GM12878 (cell line): ENCODE measurements at regions not wholly inside any gene's neighbourhood (a gene's known extent, or its start where the extent isn't known, plus 50 kb on each side); places are given as distances from the start of the nearest gene placed in this dataset.

Experiments used
- ATAC-seq: fragments of 200-7000 bp; cut with Tn5 transposase; 3 replicates; pipeline ENCODE4 v1.9.1; 2020; ENCODE audit warnings: mild to moderate bottlenecking, moderate library complexity
- BruUV-seq: library from RNA; stranded (reverse); fragments of 400-500 nt; replicated peaks from 2 replicates; lab custom pipeline; 2021; lab: Mats Ljungman, UMichigan
- CTCF ChIA-PET: fragments of 300-600 bp; sonication (Branson Sonifier 250); formaldehyde crosslinking; extraction: SDS; loops from one replicate; lab custom pipeline; 2021; ENCODE audit warnings: inconsistent platforms; lab: Yijun Ruan, JAX
- POLR2A ChIA-PET: fragments of 350-600 bp; formaldehyde crosslinking; extraction: SDS; loops from one replicate; lab custom pipeline; 2021; ENCODE audit warnings: inconsistent platforms; lab: Charles Lee
- RAD21 ChIA-PET: fragments of 300-600 bp; sonication (Branson Sonifier 250); formaldehyde crosslinking; loops from one replicate; lab custom pipeline; 2023; ENCODE audit warnings: antibody characterized with exemption; ENCODE audit not compliant: unreplicated experiment; lab: Charles Lee
- SMC1A ChIA-PET: fragments of 300-600 bp; sonication (Branson Sonifier 250); formaldehyde crosslinking; loops from one replicate; lab custom pipeline; 2023; ENCODE audit not compliant: unreplicated experiment, uncharacterized antibody; lab: Charles Lee
- DNase-seq: peaks from one replicate; pipeline ENCODE4 v3.0.0-alpha.2; 2011; ENCODE audit warnings: low read depth, low spot score
- FAIRE-seq: peaks from 3 replicates; lab custom pipeline; 2011; peaks lifted over from hg19 to GRCh38; lab: Jason Lieb, UNC
- H2AFZ ChIP-seq: 2 replicates; pipeline ENCODE4 v1.6.0; 2011; ENCODE audit warnings: low read depth, low read length, control low read depth; ENCODE audit not compliant: control insufficient read depth
- H3K27ac ChIP-seq: 2 replicates; pipeline ENCODE4 v1.5.1; 2011; ENCODE audit warnings: control low read depth; ENCODE audit not compliant: control insufficient read depth, insufficient read depth
- H3K27me3 ChIP-seq, 2 experiments: replicated peaks in 1 of 2; 2 replicates each; pipeline versions ENCODE4 v1.6.0 to v1.6.1; 2011; ENCODE audit warnings: low read length in 1 of 2; ENCODE audit not compliant: control insufficient read depth in 2 of 2, insufficient read depth in 2 of 2
- H3K36me3 ChIP-seq, 2 experiments: 2 replicates each; pipeline ENCODE4 v1.5.1; 2011; ENCODE audit warnings: low read length in 1 of 2; ENCODE audit not compliant: control insufficient read depth in 2 of 2, insufficient read depth in 2 of 2
- H3K4me1 ChIP-seq: 2 replicates; pipeline ENCODE4 v1.6.1; 2011; ENCODE audit warnings: mild to moderate bottlenecking, low read length, moderate library complexity, mixed read lengths; ENCODE audit not compliant: control insufficient read depth, insufficient read depth
- H3K4me2 ChIP-seq: 2 replicates; pipeline ENCODE4 v1.6.0; 2011; ENCODE audit warnings: control low read depth; ENCODE audit not compliant: control insufficient read depth, insufficient read depth
- H3K4me3 ChIP-seq: fragments of 200-600 bp; sonication (generic); 2 replicates; pipeline ENCODE4 v1.5.1; 2016
- H3K79me2 ChIP-seq: 2 replicates; pipeline ENCODE4 v1.6.0; 2011; ENCODE audit warnings: low read length; ENCODE audit not compliant: control insufficient read depth, insufficient read depth
- H3K9ac ChIP-seq: 2 replicates; pipeline ENCODE4 v1.8.0; 2011; ENCODE audit warnings: low read length, control low read depth, mixed read lengths; ENCODE audit not compliant: control insufficient read depth, insufficient read depth
- H3K9me3 ChIP-seq: replicated peaks from 3 replicates; pipeline ENCODE4 v1.5.1; 2011; ENCODE audit warnings: mild to moderate bottlenecking, low read length; ENCODE audit not compliant: control insufficient read depth, insufficient read depth
- H4K20me1 ChIP-seq: 2 replicates; pipeline ENCODE4 v1.6.0; 2011; ENCODE audit not compliant: control insufficient read depth, insufficient read depth
- CEBPZ ChIP-seq: fragments of 150-350 bp; IDR thresholded peaks from 2 replicates; pipeline ENCODE4 v1.6.1; 2016; ENCODE audit warnings: low read depth, low read length
- E2F8 ChIP-seq: fragments of 450-650 bp; IDR thresholded peaks from 2 replicates; pipeline ENCODE4 v1.6.1; 2018; ENCODE audit warnings: mild to moderate bottlenecking, low read depth, moderate library complexity; ENCODE audit not compliant: partially characterized antibody
- EED ChIP-seq: sonication (generic); IDR thresholded peaks from 2 replicates; pipeline ENCODE4 v1.6.1; 2016; ENCODE audit warnings: antibody characterized with exemption, low read depth
- FOXM1 ChIP-seq: IDR thresholded peaks from 2 replicates; pipeline ENCODE4 v1.6.1; 2012; ENCODE audit warnings: low read depth, mild to moderate bottlenecking, inconsistent platforms, low read length, moderate library complexity
- MEF2B ChIP-seq: fragments of 450-650 bp; IDR thresholded peaks from 2 replicates; pipeline ENCODE4 v1.6.1; 2018; ENCODE audit warnings: mild to moderate bottlenecking, moderate library complexity; ENCODE audit not compliant: partially characterized antibody, poor library complexity, severe bottlenecking
- NFXL1 ChIP-seq: fragments of 450-650 bp; IDR thresholded peaks from 2 replicates; pipeline ENCODE4 v1.6.1; 2017; ENCODE audit warnings: antibody characterized with exemption, mild to moderate bottlenecking, borderline replicate concordance
- NFYB ChIP-seq: IDR thresholded peaks from 2 replicates; pipeline ENCODE4 v1.6.1; 2011; ENCODE audit warnings: low read depth, mild to moderate bottlenecking, low read length, improper control_type of control experiment, moderate library complexity; ENCODE audit not compliant: insufficient read depth
- PAX5 ChIP-seq: IDR thresholded peaks from 2 replicates; pipeline ENCODE4 v1.6.1; 2011; ENCODE audit warnings: low read depth, low read length, borderline replicate concordance
- ZNF622 ChIP-seq: fragments of 450-650 bp; IDR thresholded peaks from 2 replicates; pipeline ENCODE4 v1.6.1; 2017; ENCODE audit warnings: mild to moderate bottlenecking, inconsistent platforms
- WGBS: methylation state at CpG from one replicate; pipeline ENCODE4 v1.1.6; 2016; ENCODE audit warnings: low lambda C conversion rate; ENCODE audit not compliant: insufficient replicate concordance, insufficient coverage; ENCODE audit errors: missing lambda C conversion rate; 5-methylcytosine and 5-hydroxymethylcytosine counted together
- in situ Hi-C: fragments of 300-500 bp; cut with MboI; formaldehyde crosslinking; loops from 9 replicates; pipeline ENCODE4 v1.14.3; 2018; ENCODE audit warnings: mixed read lengths
- intact Hi-C: fragments of 100-400 bp; cut with micrococcal nuclease; formaldehyde crosslinking; loops from one replicate; pipeline ENCODE4 v1.14.2; 2022; ENCODE audit not compliant: unreplicated experiment
- TF ChIP-seq, protein P1 (sequence below): IDR thresholded peaks from 2 replicates; pipeline ENCODE4 v1.6.1; 2011; ENCODE audit warnings: low read depth, mild to moderate bottlenecking, low read length, moderate library complexity, borderline replicate concordance; ENCODE audit errors: extremely low read depth
- TF ChIP-seq, protein P2 (sequence below): fragments of 450-650 bp; IDR thresholded peaks from 2 replicates; pipeline ENCODE4 v1.6.1; 2017; ENCODE audit warnings: borderline replicate concordance
- TF ChIP-seq, protein P3 (sequence below): fragments of 450-650 bp; formaldehyde crosslinking; IDR thresholded peaks from 2 replicates; pipeline ENCODE4 v1.5.0; 2022; ENCODE audit warnings: mild to moderate bottlenecking, missing genetic modification characterization

DNA sequence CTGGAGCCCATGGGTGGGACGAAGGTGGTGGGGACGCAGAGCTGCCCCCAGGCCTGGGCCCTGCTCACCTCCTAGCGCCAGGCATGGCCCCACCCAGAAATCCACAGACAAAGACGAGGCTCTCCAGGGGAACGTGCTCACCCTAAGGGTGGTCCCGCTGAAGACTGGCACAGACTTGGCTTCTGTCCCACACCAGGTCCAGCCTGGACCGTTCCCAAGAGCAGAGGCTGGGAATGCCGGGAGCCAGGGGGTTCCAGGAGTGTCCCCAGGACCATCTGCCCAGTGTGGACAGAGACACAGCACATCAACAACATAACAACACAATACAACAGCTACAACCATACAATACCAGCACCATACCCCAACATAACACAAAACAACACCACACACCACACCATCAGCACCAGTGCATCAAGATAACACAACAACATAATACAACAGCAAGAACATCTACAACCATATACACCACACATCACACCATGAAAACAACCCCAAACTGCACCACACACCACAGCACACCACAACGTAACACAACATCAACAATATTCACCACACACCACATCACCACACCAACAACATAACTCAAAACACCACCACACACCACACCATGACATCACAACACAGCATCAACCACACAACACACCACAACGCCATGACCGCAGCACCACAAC, 329.6 kb downstream of the ADGRD1 start:
- 58% methylated on average over 10 of the region's 11 CpGs for WGBS
- Histone ChIP-seq H3K4me3 (no peak overlapping the region), H3K79me2 (no peaks in the 10 kb centered on the region), H3K9me3 (no peaks in the 10 kb centered on the region), H3K27me3 (no peaks in the 10 kb centered on the region; a peak in 1 of 4 replicates), H3K4me1 (no peaks in the 10 kb centered on the region), H2AFZ (no peak overlapping the region), H3K27ac (no peak overlapping the region), H3K36me3 (no peaks in the 10 kb centered on the region), H3K4me2 (no peak overlapping the region), H3K9ac (no peak overlapping the region), H4K20me1 (no peaks in the 10 kb centered on the region)
- ATAC-seq (no peak), DNase-seq (no peak), FAIRE-seq (no peak)
- in situ Hi-C loops (no loop called here), intact Hi-C loops (no loop called here)
- BruUV-seq = no TSS peak
- ChIA-PET POLR2A (no interaction called here), CTCF (no interaction called here), SMC1A (no interaction called here), RAD21 (no interaction called here)
- TF ChIP-seq, protein P1, sequence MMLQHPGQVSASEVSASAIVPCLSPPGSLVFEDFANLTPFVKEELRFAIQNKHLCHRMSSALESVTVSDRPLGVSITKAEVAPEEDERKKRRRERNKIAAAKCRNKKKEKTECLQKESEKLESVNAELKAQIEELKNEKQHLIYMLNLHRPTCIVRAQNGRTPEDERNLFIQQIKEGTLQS = no peak
- no peak for TF ChIP-seq EED
- TF ChIP-seq, protein P2, sequence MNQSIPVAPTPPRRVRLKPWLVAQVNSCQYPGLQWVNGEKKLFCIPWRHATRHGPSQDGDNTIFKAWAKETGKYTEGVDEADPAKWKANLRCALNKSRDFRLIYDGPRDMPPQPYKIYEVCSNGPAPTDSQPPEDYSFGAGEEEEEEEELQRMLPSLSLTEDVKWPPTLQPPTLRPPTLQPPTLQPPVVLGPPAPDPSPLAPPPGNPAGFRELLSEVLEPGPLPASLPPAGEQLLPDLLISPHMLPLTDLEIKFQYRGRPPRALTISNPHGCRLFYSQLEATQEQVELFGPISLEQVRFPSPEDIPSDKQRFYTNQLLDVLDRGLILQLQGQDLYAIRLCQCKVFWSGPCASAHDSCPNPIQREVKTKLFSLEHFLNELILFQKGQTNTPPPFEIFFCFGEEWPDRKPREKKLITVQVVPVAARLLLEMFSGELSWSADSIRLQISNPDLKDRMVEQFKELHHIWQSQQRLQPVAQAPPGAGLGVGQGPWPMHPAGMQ = no peak
- no peak for TF ChIP-seq PAX5
- no peak for TF ChIP-seq CEBPZ
- TF ChIP-seq MEF2B = no peak
- TF ChIP-seq NFYB = no peak
- TF ChIP-seq, protein P3, sequence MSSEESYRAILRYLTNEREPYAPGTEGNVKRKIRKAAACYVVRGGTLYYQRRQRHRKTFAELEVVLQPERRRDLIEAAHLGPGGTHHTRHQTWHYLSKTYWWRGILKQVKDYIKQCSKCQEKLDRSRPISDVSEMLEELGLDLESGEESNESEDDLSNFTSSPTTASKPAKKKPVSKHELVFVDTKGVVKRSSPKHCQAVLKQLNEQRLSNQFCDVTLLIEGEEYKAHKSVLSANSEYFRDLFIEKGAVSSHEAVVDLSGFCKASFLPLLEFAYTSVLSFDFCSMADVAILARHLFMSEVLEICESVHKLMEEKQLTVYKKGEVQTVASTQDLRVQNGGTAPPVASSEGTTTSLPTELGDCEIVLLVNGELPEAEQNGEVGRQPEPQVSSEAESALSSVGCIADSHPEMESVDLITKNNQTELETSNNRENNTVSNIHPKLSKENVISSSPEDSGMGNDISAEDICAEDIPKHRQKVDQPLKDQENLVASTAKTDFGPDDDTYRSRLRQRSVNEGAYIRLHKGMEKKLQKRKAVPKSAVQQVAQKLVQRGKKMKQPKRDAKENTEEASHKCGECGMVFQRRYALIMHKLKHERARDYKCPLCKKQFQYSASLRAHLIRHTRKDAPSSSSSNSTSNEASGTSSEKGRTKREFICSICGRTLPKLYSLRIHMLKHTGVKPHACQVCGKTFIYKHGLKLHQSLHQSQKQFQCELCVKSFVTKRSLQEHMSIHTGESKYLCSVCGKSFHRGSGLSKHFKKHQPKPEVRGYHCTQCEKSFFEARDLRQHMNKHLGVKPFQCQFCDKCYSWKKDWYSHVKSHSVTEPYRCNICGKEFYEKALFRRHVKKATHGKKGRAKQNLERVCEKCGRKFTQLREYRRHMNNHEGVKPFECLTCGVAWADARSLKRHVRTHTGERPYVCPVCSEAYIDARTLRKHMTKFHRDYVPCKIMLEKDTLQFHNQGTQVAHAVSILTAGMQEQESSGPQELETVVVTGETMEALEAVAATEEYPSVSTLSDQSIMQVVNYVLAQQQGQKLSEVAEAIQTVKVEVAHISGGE (CRISPR knock-in tag) = no peak
- no peak for TF ChIP-seq NFXL1
- no peak for TF ChIP-seq FOXM1
- no peak for TF ChIP-seq ZNF622
- no peak for TF ChIP-seq E2F8
